ENCODE measurements at regions not wholly inside any gene's neighbourhood (a gene's known extent, or its start where the extent isn't known, plus 50 kb on each side); places are given as distances from the start of the nearest gene placed in this dataset.

GRCh38 chr4:23360718-23361117, 529.1 kb downstream of the PPARGC1A start:
- TF ChIP-seq CTCF (IDR thresholded peaks at IDR 0.05; ENCODE audit: borderline replicate concordance, extremely low read depth, low read length, poor library complexity, severe bottlenecking) (no peak), EZH2 (IDR thresholded peaks at IDR 0.05; ENCODE audit: borderline replicate concordance, low read depth, low read length, severe bottlenecking) (no peak)

Measured in DND-41 (cell line).